OCI-LY7 (cell line): ENCODE measurements at regions not wholly inside any gene's neighbourhood (a gene's known extent, or its start where the extent isn't known, plus 50 kb on each side); places are given as distances from the start of the nearest gene placed in this dataset.

Experiments
- BruUV-seq: library from RNA; stranded (reverse); fragments of 400-500 nt; replicated peaks from 2 replicates; lab custom pipeline; 2021; lab: Mats Ljungman, UMichigan
- CTCF ChIA-PET: fragments of 300-600 bp; sonication (Branson Sonifier 250); formaldehyde crosslinking; loops from one replicate; lab custom pipeline; 2022; ENCODE audit warnings: antibody characterized with exemption; ENCODE audit not compliant: unreplicated experiment; lab: Charles Lee
- POLR2A ChIA-PET: fragments of 300-600 bp; sonication (Branson Sonifier 250); formaldehyde crosslinking; loops from one replicate; lab custom pipeline; 2022; ENCODE audit warnings: antibody characterized with exemption; lab: Charles Lee
- DNase-seq: peaks from one replicate; pipeline ENCODE4 v3.0.0-alpha.2; 2015; ENCODE audit warnings: low spot score
- H2AFZ ChIP-seq: fragments of 200-600 bp; sonication (generic), shearing (Covaris generic); 2 replicates; pipeline ENCODE4 v1.6.1; 2014; ENCODE audit warnings: mild to moderate bottlenecking, antibody characterized with exemption, low read length, moderate library complexity
- H3K27ac ChIP-seq: fragments of 200-600 bp; sonication (generic); 2 replicates; pipeline ENCODE4 v1.5.1; 2014; ENCODE audit warnings: mixed run types, low read depth, mild to moderate bottlenecking, moderate library complexity, low read length, inconsistent platforms; ENCODE audit not compliant: poor library complexity, severe bottlenecking
- H3K36me3 ChIP-seq: fragments of 200-600 bp; sonication (generic); 2 replicates; pipeline ENCODE4 v1.6.1; 2014; ENCODE audit warnings: mild to moderate bottlenecking, antibody characterized with exemption, low read length, moderate library complexity, mixed read lengths; ENCODE audit not compliant: insufficient read depth
- H3K4me1 ChIP-seq: fragments of 200-600 bp; sonication (generic); 2 replicates; pipeline ENCODE4 v1.5.1; 2014; ENCODE audit warnings: mild to moderate bottlenecking, low read length; ENCODE audit not compliant: insufficient read depth, poor library complexity, severe bottlenecking
- H3K4me2 ChIP-seq: fragments of 200-600 bp; sonication (generic); 2 replicates; pipeline ENCODE4 v1.6.1; 2014; ENCODE audit warnings: mild to moderate bottlenecking, low read length
- H3K4me3 ChIP-seq: fragments of 200-600 bp; sonication (generic); 2 replicates; pipeline ENCODE4 v1.5.1; 2014; ENCODE audit warnings: mild to moderate bottlenecking, low read depth, low read length; ENCODE audit not compliant: poor library complexity, severe bottlenecking
- H3K79me2 ChIP-seq: fragments of 200-600 bp; sonication (generic); 2 replicates; pipeline ENCODE4 v1.6.1; 2016; ENCODE audit warnings: low read depth, mild to moderate bottlenecking, low read length, moderate library complexity, mixed read lengths; ENCODE audit not compliant: insufficient read depth
- H3K9me2 ChIP-seq: fragments of 200-600 bp; sonication (generic); 2 replicates; pipeline ENCODE4 v1.6.1; 2016; ENCODE audit warnings: mild to moderate bottlenecking, low read length, mixed read lengths; ENCODE audit not compliant: insufficient read depth
- H3K9me3 ChIP-seq: fragments of 200-600 bp; sonication (generic); 2 replicates; pipeline ENCODE4 v1.6.1; 2014; ENCODE audit warnings: mild to moderate bottlenecking, mixed run types, low read length, mixed read lengths
- H4K20me1 ChIP-seq: fragments of 200-600 bp; sonication (generic); 2 replicates; pipeline ENCODE4 v1.6.1; 2014; ENCODE audit warnings: mild to moderate bottlenecking, antibody characterized with exemption, low read length, moderate library complexity, mixed read lengths; ENCODE audit not compliant: insufficient read depth
- CTCF ChIP-seq: fragments of 200-600 bp; sonication (generic); conservative IDR thresholded peaks from 2 replicates; pipeline ENCODE4 v1.5.1; 2014; ENCODE audit warnings: mild to moderate bottlenecking, antibody characterized with exemption, low read length, moderate library complexity, mixed read lengths
- EZH2phosphoT487 ChIP-seq: fragments of 200-600 bp; sonication (generic); IDR thresholded peaks from 2 replicates; pipeline ENCODE4 v1.6.1; 2018; ENCODE audit warnings: low read depth, borderline replicate concordance, mild to moderate bottlenecking, mixed run types, antibody characterized with exemption, low read length, moderate library complexity, mixed read lengths
- intact Hi-C: fragments of 100-400 bp; cut with micrococcal nuclease; formaldehyde crosslinking; loops from one replicate; pipeline ENCODE4 v1.10.0; 2022; ENCODE audit not compliant: unreplicated experiment

GRCh38 chrX:39360101-39360500 lies 558.8 kb downstream of the MID1IP1 start:
- H2AFZ ChIP-seq = no peak overlapping the region
- H3K4me2 ChIP-seq = no peak overlapping the region
- no peak for DNase-seq
- intact Hi-C loops = no loop called here
- BruUV-seq = no TSS peak
- ChIA-PET POLR2A (no interaction called here), CTCF (no interaction called here)
- H3K4me3 ChIP-seq = no peak overlapping the region
- H3K27ac ChIP-seq = no peak overlapping the region
- no peak for TF ChIP-seq CTCF
- no peak for TF ChIP-seq EZH2phosphoT487
- H3K9me3 ChIP-seq = no peaks in the 10 kb centered on the region
- H3K9me2 ChIP-seq = no peaks in the 10 kb centered on the region
- no peaks in the 10 kb centered on the region for H3K79me2 ChIP-seq
- no peaks in the 10 kb centered on the region for H3K4me1 ChIP-seq
- no peaks in the 10 kb centered on the region for H3K36me3 ChIP-seq
- no peaks in the 10 kb centered on the region for H4K20me1 ChIP-seq

GRCh38 chrX:39361736-39362135 lies 560.5 kb downstream of the MID1IP1 start:
- Histone ChIP-seq H3K9me3 (no peaks in the 10 kb centered on the region), H3K36me3 (no peaks in the 10 kb centered on the region), H3K4me3 (no peak overlapping the region), H3K4me2 (no peak overlapping the region), H3K27ac (no peak overlapping the region), H3K4me1 (no peaks in the 10 kb centered on the region), H2AFZ (no peak overlapping the region), H3K79me2 (no peaks in the 10 kb centered on the region), H3K9me2 (no peaks in the 10 kb centered on the region), H4K20me1 (no peaks in the 10 kb centered on the region)
- DNase-seq = no peak
- no TSS peak for BruUV-seq
- ChIA-PET POLR2A (no interaction called here), CTCF (no interaction called here)
- no peak for TF ChIP-seq CTCF
- no peak for TF ChIP-seq EZH2phosphoT487
- intact Hi-C loops = no loop called here

GRCh38 chrX:39367416-39367815 lies 566.2 kb downstream of the MID1IP1 start:
- no peaks in the 10 kb centered on the region for H3K9me2 ChIP-seq
- no peak overlapping the region for H3K4me3 ChIP-seq
- H3K79me2 ChIP-seq = no peaks in the 10 kb centered on the region
- BruUV-seq = no TSS peak
- POLR2A ChIA-PET = no interaction called here
- DNase-seq = no peak
- no peak for TF ChIP-seq CTCF
- CTCF ChIA-PET = no interaction called here
- no peaks in the 10 kb centered on the region for H4K20me1 ChIP-seq
- no peaks in the 10 kb centered on the region for H3K4me1 ChIP-seq
- no peaks in the 10 kb centered on the region for H3K9me3 ChIP-seq
- H3K27ac ChIP-seq = no peak overlapping the region
- no peaks in the 10 kb centered on the region for H3K36me3 ChIP-seq
- no peak overlapping the region for H2AFZ ChIP-seq
- no peak overlapping the region for H3K4me2 ChIP-seq
- intact Hi-C loops = no loop called here
